ENCODE measurements at regions not wholly inside any gene's neighbourhood (a gene's known extent, or its start where the extent isn't known, plus 50 kb on each side); places are given as distances from the start of the nearest gene placed in this dataset.

DNA sequence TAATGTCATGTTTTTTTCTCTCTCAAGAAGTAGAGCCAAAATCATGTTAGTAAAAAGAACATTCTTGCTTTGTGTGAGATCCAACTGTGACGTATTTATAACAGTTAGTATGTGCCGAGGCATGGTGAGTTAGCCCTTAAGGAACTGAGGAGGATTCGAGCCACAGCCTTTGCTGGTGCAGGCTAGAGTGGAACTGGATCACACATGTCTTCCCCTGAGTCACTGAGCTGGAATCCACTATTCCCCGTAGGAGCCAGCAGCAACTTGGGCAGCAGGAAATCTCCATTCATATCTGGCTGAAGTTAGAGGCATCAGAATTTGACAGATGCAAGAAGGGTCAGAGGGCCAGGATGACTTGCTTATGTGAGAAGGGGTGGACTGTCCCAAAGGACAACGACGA is 144.6 kb upstream of the KIT start:
- H3K4me3 ChIP-seq (ENCODE audit: low read depth, low read length): no peak overlapping the region
- no peak for DNase-seq (ENCODE audit: low read depth)
- TF ChIP-seq POLR2A (IDR thresholded peaks at IDR 0.05; ENCODE audit: extremely low read depth, insufficient read length) (no peak), MYC (IDR thresholded peaks at IDR 0.05; ENCODE audit: low read depth, low read length) (no peak)
- TF ChIP-seq, protein P1, sequence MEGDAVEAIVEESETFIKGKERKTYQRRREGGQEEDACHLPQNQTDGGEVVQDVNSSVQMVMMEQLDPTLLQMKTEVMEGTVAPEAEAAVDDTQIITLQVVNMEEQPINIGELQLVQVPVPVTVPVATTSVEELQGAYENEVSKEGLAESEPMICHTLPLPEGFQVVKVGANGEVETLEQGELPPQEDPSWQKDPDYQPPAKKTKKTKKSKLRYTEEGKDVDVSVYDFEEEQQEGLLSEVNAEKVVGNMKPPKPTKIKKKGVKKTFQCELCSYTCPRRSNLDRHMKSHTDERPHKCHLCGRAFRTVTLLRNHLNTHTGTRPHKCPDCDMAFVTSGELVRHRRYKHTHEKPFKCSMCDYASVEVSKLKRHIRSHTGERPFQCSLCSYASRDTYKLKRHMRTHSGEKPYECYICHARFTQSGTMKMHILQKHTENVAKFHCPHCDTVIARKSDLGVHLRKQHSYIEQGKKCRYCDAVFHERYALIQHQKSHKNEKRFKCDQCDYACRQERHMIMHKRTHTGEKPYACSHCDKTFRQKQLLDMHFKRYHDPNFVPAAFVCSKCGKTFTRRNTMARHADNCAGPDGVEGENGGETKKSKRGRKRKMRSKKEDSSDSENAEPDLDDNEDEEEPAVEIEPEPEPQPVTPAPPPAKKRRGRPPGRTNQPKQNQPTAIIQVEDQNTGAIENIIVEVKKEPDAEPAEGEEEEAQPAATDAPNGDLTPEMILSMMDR (IDR thresholded peaks at IDR 0.05; ENCODE audit: low read depth, low read length): no peak
- TF ChIP-seq, protein P2, sequence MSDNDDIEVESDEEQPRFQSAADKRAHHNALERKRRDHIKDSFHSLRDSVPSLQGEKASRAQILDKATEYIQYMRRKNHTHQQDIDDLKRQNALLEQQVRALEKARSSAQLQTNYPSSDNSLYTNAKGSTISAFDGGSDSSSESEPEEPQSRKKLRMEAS (IDR thresholded peaks at IDR 0.05; ENCODE audit: low read depth, low read length): no peak

DNA sequence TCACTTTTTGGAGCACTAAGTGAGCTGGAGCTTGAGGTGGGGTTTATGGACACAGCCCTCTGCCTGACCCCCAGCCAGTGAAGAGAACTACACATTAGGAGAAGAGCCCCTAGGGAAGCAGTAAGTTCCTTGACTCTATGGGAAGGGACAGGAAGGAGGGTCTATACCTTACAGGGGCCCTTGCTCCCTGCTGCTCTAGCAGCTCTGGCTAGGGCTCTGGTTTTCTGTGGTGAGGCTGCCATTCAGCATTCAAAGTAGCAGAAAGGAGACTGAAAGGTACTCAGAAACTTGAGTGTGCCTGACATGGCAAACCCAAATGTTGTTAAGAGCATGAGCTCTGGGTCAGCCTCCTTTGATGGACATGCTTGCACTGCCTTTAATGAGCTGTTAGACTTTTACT is 144.0 kb upstream of the KIT start:
- DNase-seq (ENCODE audit: low read depth): no peak
- H3K4me3 ChIP-seq (ENCODE audit: low read depth, low read length): no peak overlapping the region
- TF ChIP-seq POLR2A (IDR thresholded peaks at IDR 0.05; ENCODE audit: extremely low read depth, insufficient read length) (no peak), MYC (IDR thresholded peaks at IDR 0.05; ENCODE audit: low read depth, low read length) (no peak)
- TF ChIP-seq, protein P1 (IDR thresholded peaks at IDR 0.05; ENCODE audit: low read depth, low read length): no peak
- TF ChIP-seq, protein P2 (IDR thresholded peaks at IDR 0.05; ENCODE audit: low read depth, low read length): no peak

DNA sequence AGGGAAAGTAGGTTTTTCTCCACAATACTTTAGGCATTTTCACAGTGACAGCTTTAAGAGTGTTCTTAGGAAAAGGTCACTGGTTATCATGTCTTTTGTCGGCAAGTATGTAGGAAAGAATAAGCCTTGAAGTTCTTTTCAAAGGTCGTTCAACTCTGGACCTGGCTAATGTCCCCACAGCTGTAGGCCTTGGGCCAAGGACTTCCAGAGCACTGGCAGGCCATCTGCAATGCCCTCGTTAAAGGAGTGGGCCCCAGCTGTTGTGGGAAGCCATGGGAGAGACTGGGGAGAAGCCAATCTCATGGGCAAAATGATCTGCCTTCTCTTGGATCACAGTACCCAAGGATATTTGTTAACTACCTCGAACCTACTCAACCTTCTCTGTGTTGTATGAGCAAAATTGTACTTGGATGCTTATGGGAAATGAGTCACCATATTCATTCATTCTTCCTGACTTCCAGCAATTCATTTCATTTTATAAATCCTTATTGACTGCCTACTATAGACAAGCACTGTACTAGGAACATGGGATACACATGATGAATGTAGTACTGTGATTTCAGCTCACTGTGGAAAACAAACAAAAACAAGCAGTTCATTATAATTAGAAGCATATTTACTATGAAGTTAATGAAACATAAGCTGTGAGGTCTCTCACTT is 141.1 kb upstream of the KIT start:
- H3K4me3 ChIP-seq (ENCODE audit: low read depth, low read length): no peak overlapping the region
- DNase-seq (ENCODE audit: low read depth): no peak
- TF ChIP-seq, protein P1 (IDR thresholded peaks at IDR 0.05; ENCODE audit: low read depth, low read length): no peak
- TF ChIP-seq, protein P2 (IDR thresholded peaks at IDR 0.05; ENCODE audit: low read depth, low read length): no peak
- no peak for TF ChIP-seq MYC (IDR thresholded peaks at IDR 0.05; ENCODE audit: low read depth, low read length)
- TF ChIP-seq POLR2A (IDR thresholded peaks at IDR 0.05; ENCODE audit: extremely low read depth, insufficient read length): no peak

DNA sequence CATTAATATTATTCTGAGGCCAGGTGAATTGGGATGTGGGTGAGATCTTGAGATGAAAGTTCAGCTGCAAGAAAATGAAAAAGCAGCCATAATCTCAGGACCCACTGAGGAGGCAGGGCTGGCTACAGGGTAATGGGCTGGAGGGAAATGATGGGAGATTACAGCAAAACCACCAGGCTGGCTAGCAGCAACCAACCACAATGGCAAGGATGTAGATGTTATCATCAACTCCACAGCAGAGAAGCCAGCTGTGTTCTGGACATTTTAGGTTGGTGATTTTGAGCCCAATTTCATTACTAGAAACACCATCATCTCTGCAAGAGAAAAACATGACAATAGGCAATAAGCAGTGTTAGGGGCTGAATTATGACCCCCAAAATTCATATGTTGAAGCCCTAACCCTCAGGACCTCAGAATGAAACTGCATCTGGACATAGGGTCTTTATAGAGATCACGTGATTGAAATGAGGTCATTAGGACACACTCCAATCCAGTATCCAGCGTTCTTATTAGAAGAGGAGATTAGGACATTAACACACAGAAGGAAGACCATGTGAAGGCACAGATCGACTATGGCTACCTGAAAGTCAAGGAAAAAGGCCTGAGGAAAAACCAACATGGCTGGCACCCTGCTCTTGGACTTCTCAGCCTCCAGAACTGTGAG is 139.8 kb upstream of the KIT start:
- DNase-seq (ENCODE audit: low read depth): no peak
- no peak overlapping the region for H3K4me3 ChIP-seq (ENCODE audit: low read depth, low read length)
- no peak for TF ChIP-seq MYC (IDR thresholded peaks at IDR 0.05; ENCODE audit: low read depth, low read length)
- no peak for TF ChIP-seq POLR2A (IDR thresholded peaks at IDR 0.05; ENCODE audit: extremely low read depth, insufficient read length)

DNA sequence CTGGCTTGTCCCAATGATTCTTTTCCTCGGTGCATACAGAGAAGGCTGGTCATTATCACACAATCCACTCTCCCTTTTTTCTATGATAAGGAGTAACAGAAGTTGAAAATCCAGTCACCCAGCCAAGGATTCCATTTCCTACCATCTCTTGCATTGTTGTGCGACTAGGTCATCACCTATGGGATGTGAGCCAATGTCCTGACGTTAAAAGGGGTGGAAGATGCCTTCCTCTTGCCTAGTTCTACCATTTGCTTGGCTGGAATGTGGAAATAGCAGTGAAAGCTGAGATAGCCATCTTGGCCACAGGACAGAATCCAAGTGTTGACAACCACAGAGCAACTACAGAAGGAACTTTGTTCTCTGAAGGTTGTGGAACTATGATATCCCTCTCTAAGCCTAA is 132.2 kb upstream of the KIT start:
- DNase-seq (ENCODE audit: low read depth): no peak
- no peak overlapping the region for H3K4me3 ChIP-seq (ENCODE audit: low read depth, low read length)
- no peak for TF ChIP-seq MYC (IDR thresholded peaks at IDR 0.05; ENCODE audit: low read depth, low read length)
- no peak for TF ChIP-seq POLR2A (IDR thresholded peaks at IDR 0.05; ENCODE audit: extremely low read depth, insufficient read length)
- TF ChIP-seq, protein P2 (IDR thresholded peaks at IDR 0.05; ENCODE audit: low read depth, low read length): no peak
- TF ChIP-seq, protein P1 (IDR thresholded peaks at IDR 0.05; ENCODE audit: low read depth, low read length): no peak

DNA sequence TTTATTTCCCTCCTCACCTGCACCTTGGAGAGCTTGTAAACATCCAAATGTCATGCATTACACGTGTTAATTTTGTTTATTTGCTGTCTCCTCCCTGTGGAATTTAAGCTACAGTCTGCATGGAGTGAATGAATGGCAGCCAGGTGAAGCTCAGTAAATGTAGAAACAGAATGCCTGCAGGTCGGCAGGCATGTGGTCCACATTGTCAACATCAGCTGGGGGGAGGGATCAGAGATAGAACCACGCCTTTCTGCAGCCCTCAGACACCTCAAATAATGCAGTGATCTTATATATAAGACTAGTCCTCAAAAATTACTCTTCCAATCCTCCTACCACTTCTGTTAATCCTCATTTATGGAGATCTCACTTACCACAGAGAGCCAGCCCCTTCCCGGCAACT is 131.2 kb upstream of the KIT start:
- TF ChIP-seq MYC (IDR thresholded peaks at IDR 0.05; ENCODE audit: low read depth, low read length) (no peak), POLR2A (IDR thresholded peaks at IDR 0.05; ENCODE audit: extremely low read depth, insufficient read length) (no peak)
- TF ChIP-seq, protein P1 (IDR thresholded peaks at IDR 0.05; ENCODE audit: low read depth, low read length): no peak
- TF ChIP-seq, protein P2 (IDR thresholded peaks at IDR 0.05; ENCODE audit: low read depth, low read length): no peak
- no peak for DNase-seq (ENCODE audit: low read depth)
- H3K4me3 ChIP-seq (ENCODE audit: low read depth, low read length): no peak overlapping the region

Measured in NB4 (cell line).